ENCODE measurements at regions not wholly inside any gene's neighbourhood (a gene's known extent, or its start where the extent isn't known, plus 50 kb on each side); places are given as distances from the start of the nearest gene placed in this dataset.

DNA sequence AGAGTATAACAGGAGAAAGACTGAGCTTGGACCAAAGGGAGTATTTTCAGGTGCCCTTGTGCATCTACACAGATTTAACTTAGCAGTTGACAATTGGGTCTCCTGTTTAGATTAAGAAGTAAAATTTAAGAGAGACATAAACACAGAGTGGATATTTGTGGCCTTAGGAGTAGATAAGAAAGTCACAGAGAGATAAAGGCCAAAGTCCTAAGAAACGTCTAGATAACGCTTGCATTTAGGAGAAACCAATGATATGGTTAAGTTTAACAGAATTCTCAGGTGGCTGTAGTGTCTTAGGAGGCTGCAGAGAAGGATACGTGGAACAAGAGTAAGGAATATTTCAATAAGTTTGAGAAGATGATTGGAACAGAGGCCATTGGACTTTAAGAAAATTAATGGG, 155.0 kb upstream of the DAB2 start:
- intact Hi-C loops (cut with DNase I; ENCODE audit: low total_unique reads) = loop anchor here (2.0 kb wide), 1 partner anchor 1109 kb away; no protein-coding TSS in a partner anchor
- H3K4me1 ChIP-seq = peaks cover 0 to 28% (median 13%) of the 10 kb centered on the region in 4 donors
- H3K27ac ChIP-seq = peak overlapping the region in 1 of 4 donors; percentile 13
- no peak for TF ChIP-seq CTCF (IDR thresholded peaks at IDR 0.05)
- TF ChIP-seq EP300 (IDR thresholded peaks at IDR 0.05; ENCODE audit: low read depth) = no peak
- no peak for TF ChIP-seq POLR2A (IDR thresholded peaks at IDR 0.05)
- no peak for TF ChIP-seq POLR2AphosphoS5 (IDR thresholded peaks at IDR 0.05)
- H3K27me3 ChIP-seq = no peaks in the 10 kb centered on the region
- no peak overlapping the region for H3K4me3 ChIP-seq
- DNase-seq = no peak
- in situ Hi-C loops (cut with MboI; ENCODE audit: low pct_ligation_motif_present in 1 of 4, low pct_unique_long_range_greater_than_20kb in 1 of 4, low sequenced_read_pairs in 3 of 4) = loop anchor here (10.0 to 25.0 kb wide), 4 partner anchors 358 to 1308 kb away; no protein-coding TSS in a partner anchor
- H3K36me3 ChIP-seq = no peaks in the 10 kb centered on the region
- WGBS, 2 donors (ENCODE audit: low coverage in 1 of 2) = 60 to 61% methylated on average over 3 of the region's 3 CpGs
- no peaks in the 10 kb centered on the region for H3K9me3 ChIP-seq

- H3K4me1 ChIP-seq = peaks cover 0 to 28% (median 13%) of the 10 kb centered on the region in 4 donors
- intact Hi-C loops (cut with DNase I; ENCODE audit: low total_unique reads) = loop anchor here (2.0 kb wide), 1 partner anchor 1110 kb away; no protein-coding TSS in a partner anchor
- peak overlapping the region in 1 of 4 donors; percentile 13 for H3K27ac ChIP-seq
- WGBS, 2 donors (ENCODE audit: low coverage in 1 of 2) = 82 to 85% methylated on average over 2 of the region's 2 CpGs
- no peaks in the 10 kb centered on the region for H3K9me3 ChIP-seq
- H3K4me3 ChIP-seq = no peak overlapping the region
- no peak for TF ChIP-seq EP300 (IDR thresholded peaks at IDR 0.05; ENCODE audit: low read depth)
- peak; percentile 68 to 77 (median 73) for TF ChIP-seq CTCF (IDR thresholded peaks at IDR 0.05)
- no peak for TF ChIP-seq POLR2AphosphoS5 (IDR thresholded peaks at IDR 0.05)
- no peaks in the 10 kb centered on the region for H3K36me3 ChIP-seq
- DNase-seq = no peak
- in situ Hi-C loops (cut with MboI; ENCODE audit: low pct_ligation_motif_present in 1 of 4, low pct_unique_long_range_greater_than_20kb in 1 of 4, low sequenced_read_pairs in 3 of 4) = loop anchor here (25.0 kb wide), 3 partner anchors 358 to 1308 kb away; no protein-coding TSS in a partner anchor
- no peaks in the 10 kb centered on the region for H3K27me3 ChIP-seq
These were observed 154.2 kb upstream of the DAB2 start for GRCh38 chr5:39578887-39579497.

DNA sequence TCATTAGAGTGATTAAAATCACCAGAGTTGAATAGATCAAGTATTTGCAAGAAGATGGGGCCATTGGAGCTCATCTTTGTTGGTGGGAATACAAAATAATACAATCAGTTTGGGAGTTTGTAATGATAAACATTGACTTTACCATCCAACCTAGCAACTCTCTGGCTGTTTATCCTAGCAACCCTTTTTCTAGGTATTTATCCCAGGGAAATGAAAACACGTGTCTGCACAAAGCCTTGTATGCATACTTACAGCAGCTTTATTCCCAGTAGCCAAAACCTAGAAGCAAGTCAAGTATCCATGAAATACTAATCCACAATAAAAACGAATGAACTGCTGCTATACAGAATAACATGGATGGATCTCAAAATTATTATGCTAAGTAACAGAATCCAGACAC, 152.7 kb upstream of the DAB2 start:
- intact Hi-C loops (cut with DNase I; ENCODE audit: low total_unique reads) = no loop called here
- DNase-seq = no peak
- no peaks in the 10 kb centered on the region for H3K36me3 ChIP-seq
- 17 to 27% methylated on average over 2 of the region's 2 CpGs for WGBS, 2 donors (ENCODE audit: low coverage in 1 of 2)
- H3K9me3 ChIP-seq = no peaks in the 10 kb centered on the region
- H3K4me1 ChIP-seq = peaks cover 0 to 28% (median 13%) of the 10 kb centered on the region in 4 donors
- H3K4me3 ChIP-seq = no peak overlapping the region
- H3K27ac ChIP-seq = no peak overlapping the region
- in situ Hi-C loops (cut with MboI; ENCODE audit: low pct_ligation_motif_present in 1 of 4, low pct_unique_long_range_greater_than_20kb in 1 of 4, low sequenced_read_pairs in 3 of 4) = loop anchor here (25.0 kb wide), 3 partner anchors 360 to 1310 kb away; no protein-coding TSS in a partner anchor
- TF ChIP-seq POLR2AphosphoS5 (IDR thresholded peaks at IDR 0.05) (no peak), EP300 (IDR thresholded peaks at IDR 0.05; ENCODE audit: low read depth) (no peak), CTCF (IDR thresholded peaks at IDR 0.05) (no peak), POLR2A (IDR thresholded peaks at IDR 0.05) (no peak)
- H3K27me3 ChIP-seq = peaks cover 5% of the 10 kb centered on the region

DNA sequence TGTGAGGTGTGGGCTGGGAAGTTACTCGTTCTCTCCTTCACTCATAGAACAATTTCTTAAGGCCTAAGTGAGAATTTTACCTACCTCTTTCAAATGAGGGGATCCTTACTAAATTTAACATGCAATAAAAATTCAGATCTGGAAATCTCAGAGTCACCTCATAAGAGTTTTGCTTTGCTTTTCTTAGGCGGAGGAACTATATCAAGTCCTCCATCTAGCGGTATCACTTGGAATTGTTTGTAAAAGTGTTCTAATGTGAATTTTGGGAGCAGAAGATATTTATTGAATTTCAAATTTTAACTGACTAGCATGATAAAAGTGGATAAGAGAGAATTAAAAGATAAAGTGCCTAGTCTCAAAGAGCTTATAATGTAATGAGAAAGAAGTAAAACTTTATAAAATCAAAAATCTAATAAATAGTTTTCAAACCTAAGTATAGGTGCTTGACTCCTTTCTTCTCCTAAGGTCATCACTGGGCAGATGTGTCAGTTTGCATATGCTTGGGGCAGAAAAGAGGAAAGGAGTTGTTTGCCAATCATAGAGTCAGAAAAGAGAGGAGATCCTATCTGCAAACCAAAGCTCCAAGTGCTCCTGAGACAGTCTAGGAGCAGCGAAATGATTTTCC, 145.7 kb upstream of the DAB2 start:
- no peak for DNase-seq
- in situ Hi-C loops (cut with MboI; ENCODE audit: low pct_ligation_motif_present in 1 of 4, low pct_unique_long_range_greater_than_20kb in 1 of 4, low sequenced_read_pairs in 3 of 4) = no loop called here

More for the DNA sequence above, 145.7 kb upstream of the DAB2 start:
- Histone ChIP-seq H3K4me3 (no peak overlapping the region), H3K27me3 (peaks cover 7% of the 10 kb centered on the region), H3K9me3 (no peaks in the 10 kb centered on the region), H3K27ac (no peak overlapping the region), H3K4me1 (peaks cover 0 to 9% (median 5%) of the 10 kb centered on the region in 4 donors), H3K36me3 (no peaks in the 10 kb centered on the region)
- TF ChIP-seq CTCF (IDR thresholded peaks at IDR 0.05) = peak; percentile 68 to 78 (median 70)
- no peak for TF ChIP-seq POLR2A (IDR thresholded peaks at IDR 0.05)
- intact Hi-C loops (cut with DNase I; ENCODE audit: low total_unique reads) = no loop called here
- 0 to 28% methylated on average over 3 to 4 of the region's 4 CpGs for WGBS, 2 donors (ENCODE audit: low coverage in 1 of 2)

All from transverse colon (tissue), 4 donors.